Heart right ventricle (tissue), 16 donors: ENCODE measurements at regions not wholly inside any gene's neighbourhood (a gene's known extent, or its start where the extent isn't known, plus 50 kb on each side); places are given as distances from the start of the nearest gene placed in this dataset.

Source experiments
- ATAC-seq, 8 donors: fragments of 200-7000 bp; cut with Tn5 transposase; one replicate each; pipeline ENCODE4 v1.9.1; 2020; ENCODE audit warnings: mild to moderate bottlenecking in 8 of 8, moderate library complexity in 8 of 8, moderate number of reproducible peaks in 1 of 8
- DNase-seq, 2 donors: peaks; one replicate each; pipeline ENCODE4 v3.0.0-alpha.2; 2020
- H3K27ac ChIP-seq, 10 donors: fragments of 200-600 bp; sonication (generic) in 2 of 10; one replicate each; pipeline versions ENCODE4 v1.5.0 to v1.8.0; 2020 to 2022; ENCODE audit warnings: mild to moderate bottlenecking in 3 of 10
- H3K27me3 ChIP-seq, 7 donors: fragments of 200-600 bp; one replicate each; pipeline ENCODE4 v1.8.0; 2021 to 2022; ENCODE audit warnings: mild to moderate bottlenecking in 2 of 7
- H3K36me3 ChIP-seq, 9 donors: fragments of 200-600 bp; sonication (generic) in 1 of 9; one replicate each; pipeline versions ENCODE4 v1.5.0 to v1.8.0; 2020 to 2022; ENCODE audit warnings: mild to moderate bottlenecking in 2 of 9
- H3K4me1 ChIP-seq, 9 donors: fragments of 200-600 bp; sonication (generic) in 1 of 9; one replicate each; pipeline versions ENCODE4 v1.5.0 to v1.8.0; 2020 to 2022; ENCODE audit warnings: mild to moderate bottlenecking in 4 of 9
- H3K4me3 ChIP-seq, 10 donors: fragments of 200-600 bp; sonication (generic) in 2 of 10; one replicate each; pipeline versions ENCODE4 v1.5.0 to v1.8.0; 2020 to 2022; ENCODE audit warnings: mild to moderate bottlenecking in 7 of 10, moderate library complexity in 2 of 10
- H3K9me3 ChIP-seq, 11 donors: fragments of 200-600 bp in 10 of 11; sonication (generic) in 2 of 11; one replicate each; pipeline versions ENCODE4 v1.5.0 to v1.8.0; 2013 to 2022; ENCODE audit warnings: mild to moderate bottlenecking in 2 of 11, control low read depth in 1 of 11, moderate library complexity in 1 of 11
- WGBS, 2 donors: extraction: QIAGEN DNeasy Blood & Tissue Kit; methylation state at CpG; one replicate each; pipeline ENCODE4 v1.1.7; 2013; ENCODE audit warnings: inconsistent platforms in 1 of 2; 5-methylcytosine and 5-hydroxymethylcytosine counted together
- intact Hi-C, 10 donors: fragments of 100-400 bp; cut with DNase I; formaldehyde crosslinking; loops; one replicate each; pipeline versions ENCODE4 v1.11.1 to v1.14.2; 2022
- TF ChIP-seq, protein P1 (sequence below), 9 donors: fragments of 200-600 bp; sonication (generic) in 2 of 9; IDR thresholded peaks; one replicate each; pipeline versions ENCODE4 v1.5.0 to v1.8.0; 2021 to 2022; ENCODE audit warnings: antibody characterized with exemption in 9 of 9, mild to moderate bottlenecking in 5 of 9, moderate library complexity in 1 of 9
- donor health status: Arrhythmogenic right ventricular cardiomyopathy.
- donor health status: ischemic (EF 13 %, LVEDD 7.1; RV severe dilation, severe dysfunction).
- donor health status: healthy with polysubstance abuse.
- donor health status: DM: no; HTN: yes; CAD: no.
- donor health status: DM: no; HTN: no; CAD: no.
- donor health status: ischemic (EF 25% LVEDD 6.9; RV normal size, moderate dysfunction).
- donor health status: ischemic (EF 25% LVEDD 5.7; RV mildly dilated, moderate dysfunction).
- donor health status: healthy.
- donor health status: DM: yes; HTN: yes; CAD: no.
- donor health status: Ischemic cardiomyopathy.
- donor health status: ischemic (EF 35%, LVEDD 5.7; RV mildly dilated, moderate dysfunction).
- donor health status: nonischemic (EF 11% LVEDD 7.7; RV severe dilation, severe dysfunction).
- donor health status: DM: yes; HTN: yes; CAD: no.
- donor health status: PGD.
- donor health status: ischemic (EF 29% LVEDD 5.4; RV normal size, mild dysfunction).
- donor health status: nonischemic (EF 23%, LVEDD 6.1; RV moderate dilation, normal function).

DNA sequence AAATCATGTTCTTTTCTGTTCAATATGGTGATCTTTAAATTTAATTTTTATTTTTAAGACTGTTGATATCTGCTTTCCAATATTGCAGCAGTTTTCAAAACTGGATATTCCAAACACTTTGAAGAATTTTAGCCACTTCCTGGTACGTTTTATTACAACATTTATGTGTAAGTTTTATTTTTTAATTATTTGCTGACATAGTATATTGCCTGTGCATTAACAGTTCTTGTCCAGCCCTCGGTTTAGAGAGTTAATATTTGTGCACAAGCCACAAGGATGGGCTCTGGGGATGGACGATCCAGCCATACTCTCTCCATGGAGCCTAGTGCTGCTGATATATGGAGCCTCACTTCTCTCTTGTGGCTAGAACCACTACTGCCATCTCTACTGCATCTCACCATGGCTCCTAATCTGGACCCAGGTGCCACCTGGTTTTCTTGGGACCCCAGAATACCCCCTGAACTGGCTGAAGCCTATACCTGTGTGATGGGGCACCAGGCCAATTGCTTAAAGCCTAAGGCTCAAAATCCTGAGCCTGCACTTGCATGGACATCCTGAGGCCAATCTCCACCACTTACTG, 262.5 kb downstream of the RASSF9 start:
- TF ChIP-seq, protein P1, sequence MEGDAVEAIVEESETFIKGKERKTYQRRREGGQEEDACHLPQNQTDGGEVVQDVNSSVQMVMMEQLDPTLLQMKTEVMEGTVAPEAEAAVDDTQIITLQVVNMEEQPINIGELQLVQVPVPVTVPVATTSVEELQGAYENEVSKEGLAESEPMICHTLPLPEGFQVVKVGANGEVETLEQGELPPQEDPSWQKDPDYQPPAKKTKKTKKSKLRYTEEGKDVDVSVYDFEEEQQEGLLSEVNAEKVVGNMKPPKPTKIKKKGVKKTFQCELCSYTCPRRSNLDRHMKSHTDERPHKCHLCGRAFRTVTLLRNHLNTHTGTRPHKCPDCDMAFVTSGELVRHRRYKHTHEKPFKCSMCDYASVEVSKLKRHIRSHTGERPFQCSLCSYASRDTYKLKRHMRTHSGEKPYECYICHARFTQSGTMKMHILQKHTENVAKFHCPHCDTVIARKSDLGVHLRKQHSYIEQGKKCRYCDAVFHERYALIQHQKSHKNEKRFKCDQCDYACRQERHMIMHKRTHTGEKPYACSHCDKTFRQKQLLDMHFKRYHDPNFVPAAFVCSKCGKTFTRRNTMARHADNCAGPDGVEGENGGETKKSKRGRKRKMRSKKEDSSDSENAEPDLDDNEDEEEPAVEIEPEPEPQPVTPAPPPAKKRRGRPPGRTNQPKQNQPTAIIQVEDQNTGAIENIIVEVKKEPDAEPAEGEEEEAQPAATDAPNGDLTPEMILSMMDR (IDR thresholded peaks at IDR 0.05) = no peak
- WGBS, 2 donors = 72 to 83% methylated on average over 3 of the region's 3 CpGs
- intact Hi-C loops = loop anchor here in 4 of 10 donors (2.0 to 10.0 kb wide), 4 partner anchors 99 to 299 kb away; partner anchors contain the start of gene NTS (in 1 of the 4)
- H3K27me3 ChIP-seq = no peaks in the 10 kb centered on the region
- no peak overlapping the region for H3K4me3 ChIP-seq
- no peaks in the 10 kb centered on the region for H3K4me1 ChIP-seq
- ATAC-seq (no peak), DNase-seq (no peak)
- H3K36me3 ChIP-seq = no peaks in the 10 kb centered on the region
- no peak overlapping the region for H3K27ac ChIP-seq
- no peaks in the 10 kb centered on the region for H3K9me3 ChIP-seq

- H3K9me3 ChIP-seq = no peaks in the 10 kb centered on the region
- TF ChIP-seq, protein P1 (IDR thresholded peaks at IDR 0.05) = no peak
- WGBS, 2 donors = 87 to 89% methylated on average over 3 of the region's 3 CpGs
- intact Hi-C loops = loop anchor here in 4 of 10 donors (2.0 to 10.0 kb wide), 4 partner anchors 99 to 298 kb away; partner anchors contain the start of gene NTS (in 1 of the 4)
- DNase-seq (no peak), ATAC-seq (no peak)
- no peaks in the 10 kb centered on the region for H3K27me3 ChIP-seq
- H3K4me1 ChIP-seq = no peaks in the 10 kb centered on the region
- H3K4me3 ChIP-seq = no peak overlapping the region
- H3K36me3 ChIP-seq = no peaks in the 10 kb centered on the region
- no peak overlapping the region for H3K27ac ChIP-seq
Observed at GRCh38 chr12:85574291-85574690, 261.9 kb downstream of the RASSF9 start.

DNA sequence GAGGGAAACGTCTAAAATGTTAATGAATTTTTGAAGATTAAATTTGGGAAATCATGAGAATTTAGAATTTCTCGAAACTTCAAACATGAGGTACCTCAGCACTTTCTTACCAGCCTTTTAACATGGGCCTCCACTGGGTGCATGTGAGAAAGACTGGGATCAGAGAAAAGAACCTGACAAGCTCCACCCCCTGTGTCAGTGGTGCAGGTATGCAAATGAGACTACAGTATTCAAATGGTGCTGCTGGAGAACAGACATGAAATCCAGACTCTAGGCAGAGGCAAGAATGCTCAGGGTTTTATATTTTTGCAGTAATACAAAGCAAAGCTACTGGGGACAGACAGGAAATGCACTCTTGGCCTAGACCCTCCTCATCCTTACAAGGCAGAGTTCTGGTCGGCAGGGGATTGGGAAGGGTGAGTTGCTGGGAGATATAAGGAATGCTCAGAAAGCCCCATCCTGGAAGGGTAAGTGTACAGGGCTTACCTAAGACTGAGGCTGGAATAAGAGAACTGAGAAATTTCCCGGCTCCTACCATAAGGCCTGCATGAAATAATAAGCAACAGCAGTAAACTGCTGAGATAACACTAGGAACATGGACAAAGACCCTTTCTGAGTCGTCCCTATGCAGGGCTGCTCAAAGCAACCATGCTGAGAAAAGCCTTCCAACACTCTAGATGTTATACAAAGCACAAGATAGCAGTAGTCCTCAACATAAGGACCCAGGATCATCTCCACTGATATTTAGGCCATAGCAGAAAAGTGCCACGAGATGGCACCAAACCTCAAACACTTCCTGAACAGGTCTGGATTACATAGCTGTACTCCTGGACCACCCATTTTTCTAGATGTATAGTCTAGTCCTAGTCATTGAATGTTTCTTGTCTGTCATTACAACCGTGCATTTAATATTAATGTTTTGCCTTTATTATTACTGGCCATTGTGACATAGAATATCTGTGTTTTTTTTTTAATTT, 260.8 kb downstream of the RASSF9 start:
- Histone ChIP-seq H3K36me3 (no peaks in the 10 kb centered on the region), H3K9me3 (no peaks in the 10 kb centered on the region), H3K27me3 (no peaks in the 10 kb centered on the region), H3K4me1 (peaks cover 0 to 7% (median 0%) of the 10 kb centered on the region in 9 donors), H3K27ac (no peak overlapping the region), H3K4me3 (no peak overlapping the region)
- peak in 1 of 2 donors; percentile 50 for DNase-seq
- intact Hi-C loops = loop anchor here in 9 of 10 donors (1.0 to 10.0 kb wide), 6 partner anchors 101 to 293 kb away; no protein-coding TSS in a partner anchor
- 48 to 56% methylated on average over 7 of the region's 7 CpGs for whole genome bisulfite sequencing, 2 donors
- TF ChIP-seq, protein P1 (IDR thresholded peaks at IDR 0.05) = peak; percentile 46 to 88 (median 74)
- peak; percentile 38 to 86 (median 75) for ATAC-seq

DNA sequence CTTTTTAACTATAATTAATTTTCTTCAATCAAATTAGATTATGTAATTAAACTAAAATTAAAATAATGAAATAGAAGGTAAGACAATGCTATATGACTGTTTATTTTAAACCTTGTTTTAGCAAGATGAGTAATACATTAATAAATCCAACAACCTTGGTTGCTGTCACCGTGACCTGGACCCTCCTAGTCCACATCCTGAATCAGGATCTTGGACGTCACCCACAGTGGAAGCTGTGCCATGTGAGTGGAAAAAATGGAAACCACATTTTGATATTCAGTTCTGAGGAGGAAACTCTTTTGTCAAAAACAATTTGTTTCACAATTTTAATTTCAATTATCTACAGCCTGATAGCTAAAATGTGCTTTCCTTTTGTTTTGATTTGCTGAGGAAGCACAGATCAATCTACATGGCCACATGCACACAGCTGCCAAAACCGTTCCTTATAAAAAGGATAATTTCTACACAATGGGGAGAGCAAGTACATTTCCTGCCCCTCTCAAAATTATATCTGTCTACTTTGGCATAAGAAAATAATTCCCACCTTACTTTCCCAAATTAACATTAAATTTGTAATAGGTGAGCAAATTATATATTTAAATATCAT, 255.5 kb downstream of the RASSF9 start:
- Histone ChIP-seq H3K27me3 (no peaks in the 10 kb centered on the region), H3K9me3 (no peaks in the 10 kb centered on the region), H3K36me3 (no peaks in the 10 kb centered on the region), H3K27ac (peak overlapping the region in 3 of 10 donors; percentile 2 to 33 (median 26)), H3K4me1 (peaks cover 0 to 13% (median 0%) of the 10 kb centered on the region in 9 donors), H3K4me3 (no peak overlapping the region)
- ATAC-seq (peak in 5 of 8 donors; percentile 49 to 91 (median 74)), DNase-seq (peak in 1 of 2 donors; percentile 32)
- intact Hi-C loops = no loop called here
- TF ChIP-seq, protein P1 (IDR thresholded peaks at IDR 0.05) = no peak
- 35 to 58% methylated on average over 3 of the region's 3 CpGs for whole genome bisulfite sequencing, 2 donors
